Chondrocyte (in vitro differentiated cells): ENCODE measurements at regions not wholly inside any gene's neighbourhood (a gene's known extent, or its start where the extent isn't known, plus 50 kb on each side); places are given as distances from the start of the nearest gene placed in this dataset.
"Not testable (repeated sequence)": the region's sequence is repeated elsewhere in the genome, so short reads cannot be mapped to it uniquely, and the experiment has no call there.

Experiments
- DNase-seq: peaks from one replicate; pipeline ENCODE4 v3.0.0; 2021; ENCODE audit warnings: mixed read lengths, low spot score
- H3K27ac Mint-ChIP-seq: one replicate; pipeline ENCODE4 v1.8.0; 2021; ENCODE audit warnings: mild to moderate bottlenecking, moderate library complexity, mixed read lengths; ENCODE audit not compliant: unreplicated experiment
- H3K27me3 Mint-ChIP-seq: 2 replicates; pipeline ENCODE4 v1.8.0; 2021; ENCODE audit warnings: low read depth, mixed read lengths
- H3K36me3 Mint-ChIP-seq: 2 replicates; pipeline ENCODE4 v1.8.0; 2021; ENCODE audit warnings: low read depth, mixed read lengths
- H3K4me1 Mint-ChIP-seq: 2 replicates; pipeline ENCODE4 v1.8.0; 2021; ENCODE audit warnings: low read depth, mild to moderate bottlenecking, mixed read lengths
- H3K4me3 Mint-ChIP-seq: one replicate; pipeline ENCODE4 v1.8.0; 2021; ENCODE audit warnings: mild to moderate bottlenecking, moderate library complexity, mixed read lengths; ENCODE audit not compliant: unreplicated experiment
- H3K9me3 Mint-ChIP-seq: 2 replicates; pipeline ENCODE4 v1.8.0; 2021; ENCODE audit warnings: low read depth, mixed read lengths
- CTCF ChIP-seq: fragments of 200-600 bp; sonication (generic); IDR thresholded peaks from 2 replicates; pipeline ENCODE4 v1.5.0; 2021; ENCODE audit warnings: antibody characterized with exemption, mild to moderate bottlenecking, moderate library complexity

- no peaks in the 10 kb centered on the region for H3K27me3 Mint-ChIP-seq
- H3K36me3 Mint-ChIP-seq, result no peaks in the 10 kb centered on the region
- peaks cover 14% of the 10 kb centered on the region for H3K4me1 Mint-ChIP-seq
- H3K9me3 Mint-ChIP-seq, result no peaks in the 10 kb centered on the region
- H3K27ac Mint-ChIP-seq, result no peak overlapping the region
- no peak for TF ChIP-seq CTCF
- H3K4me3 Mint-ChIP-seq, result no peak overlapping the region
- no peak for DNase-seq
Measured at GRCh38 chr13:83450591-83450990, 431.7 kb downstream of the SLITRK1 start.

GRCh38 chr13:83449668-83450395, 432.4 kb downstream of the SLITRK1 start:
- H3K4me1 Mint-ChIP-seq, result peaks cover 14% of the 10 kb centered on the region
- H3K27me3 Mint-ChIP-seq, result no peaks in the 10 kb centered on the region
- no peak overlapping the region for H3K4me3 Mint-ChIP-seq
- TF ChIP-seq CTCF, result no peak
- no peak overlapping the region for H3K27ac Mint-ChIP-seq
- peaks cover 3% of the 10 kb centered on the region for H3K9me3 Mint-ChIP-seq
- H3K36me3 Mint-ChIP-seq, result no peaks in the 10 kb centered on the region
- DNase-seq, result no peak

- DNase-seq, result no peak
- Mint-ChIP-seq H3K27ac (no peak overlapping the region), H3K36me3 (no peaks in the 10 kb centered on the region), H3K27me3 (peaks cover 2% of the 10 kb centered on the region), H3K4me3 (no peak overlapping the region), H3K9me3 (peaks cover 3% of the 10 kb centered on the region), H3K4me1 (no peaks in the 10 kb centered on the region)
- TF ChIP-seq CTCF, result no peak
Measured at GRCh38 chr13:83440465-83440864, 441.8 kb downstream of the SLITRK1 start.

- H3K9me3 Mint-ChIP-seq, H3K4me1 Mint-ChIP-seq, H3K27me3 Mint-ChIP-seq, H3K27ac Mint-ChIP-seq, H3K4me3 Mint-ChIP-seq, H3K36me3 Mint-ChIP-seq, DNase-seq: not testable (repeated sequence)
Measured at GRCh38 chr13:83439464-83439863, 442.8 kb downstream of the SLITRK1 start.

GRCh38 chr13:83423861-83424260, 458.4 kb downstream of the SLITRK1 start:
- DNase-seq, result no peak
- Mint-ChIP-seq H3K36me3 (no peaks in the 10 kb centered on the region), H3K27me3 (no peaks in the 10 kb centered on the region), H3K9me3 (peaks cover 20% of the 10 kb centered on the region), H3K27ac (no peak overlapping the region), H3K4me3 (no peak overlapping the region), H3K4me1 (no peaks in the 10 kb centered on the region)
- no peak for TF ChIP-seq CTCF

- Mint-ChIP-seq H3K27ac (no peak overlapping the region), H3K4me3 (no peak overlapping the region), H3K9me3 (peaks cover 20% of the 10 kb centered on the region), H3K27me3 (no peaks in the 10 kb centered on the region), H3K36me3 (no peaks in the 10 kb centered on the region), H3K4me1 (no peaks in the 10 kb centered on the region)
- no peak for TF ChIP-seq CTCF
- DNase-seq, result no peak
Measured at GRCh38 chr13:83423381-83423780, 458.9 kb downstream of the SLITRK1 start.
